GM21381 (cell line): ENCODE measurements at regions not wholly inside any gene's neighbourhood (a gene's known extent, or its start where the extent isn't known, plus 50 kb on each side); places are given as distances from the start of the nearest gene placed in this dataset.
A peak's percentile ranks its signal among the peaks of the same experiment; 100 is the strongest.

Source experiments
- ATAC-seq: cut with Tn5 transposase; IDR thresholded peaks from one replicate; pipeline ENCODE4 v1.9.1; 2021; ENCODE audit warnings: mild to moderate bottlenecking, moderate library complexity; ENCODE audit not compliant: unreplicated experiment

- ATAC-seq: no peak
Observed at GRCh38 chr9:117488659-117489058, 73.8 kb upstream of the ASTN2 start.

- peak; percentile 98 for ATAC-seq
Observed at GRCh38 chr9:117487555-117488175, 72.8 kb upstream of the ASTN2 start.

- ATAC-seq: no peak
Observed at GRCh38 chr9:117486426-117486825, 71.6 kb upstream of the ASTN2 start.

DNA sequence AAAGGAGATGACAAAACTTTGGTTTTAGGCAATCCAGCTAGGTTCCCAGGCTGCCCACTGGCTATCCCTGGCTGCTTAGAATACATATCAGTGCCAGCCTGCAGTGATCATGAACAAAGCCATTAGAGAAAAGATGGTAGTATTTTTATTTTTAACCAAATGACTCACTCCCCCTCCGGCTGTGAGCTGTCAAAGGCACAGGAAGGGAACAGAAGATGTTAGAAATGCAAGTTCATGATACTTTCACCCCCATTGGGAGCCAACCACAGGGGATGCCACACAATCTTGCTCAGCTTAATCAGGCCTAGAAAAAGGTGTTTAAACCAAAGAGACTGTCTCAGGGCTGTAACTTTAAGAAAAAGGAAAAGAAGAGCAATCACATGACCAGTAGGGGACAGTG is 70.3 kb upstream of the ASTN2 start:
- ATAC-seq: no peak

DNA sequence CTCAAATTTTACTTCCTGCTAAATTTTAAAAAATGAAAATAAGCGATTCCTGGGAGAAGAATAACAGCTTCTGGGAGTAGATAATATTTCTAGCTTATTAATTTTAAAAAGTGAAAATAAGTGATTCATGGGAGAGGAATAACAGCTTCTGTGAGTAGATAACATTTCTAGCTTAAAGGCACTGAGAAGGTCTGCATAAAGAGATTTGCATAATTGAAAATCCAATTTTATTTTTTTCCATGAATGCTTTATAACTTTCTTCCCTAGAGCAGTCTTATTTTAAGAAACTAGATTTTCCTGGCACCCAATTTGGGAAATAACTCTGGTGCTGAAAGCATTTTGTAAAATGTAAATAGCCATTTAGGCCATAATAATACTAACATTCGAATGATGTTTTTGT is 65.9 kb upstream of the ASTN2 start:
- ATAC-seq: no peak

DNA sequence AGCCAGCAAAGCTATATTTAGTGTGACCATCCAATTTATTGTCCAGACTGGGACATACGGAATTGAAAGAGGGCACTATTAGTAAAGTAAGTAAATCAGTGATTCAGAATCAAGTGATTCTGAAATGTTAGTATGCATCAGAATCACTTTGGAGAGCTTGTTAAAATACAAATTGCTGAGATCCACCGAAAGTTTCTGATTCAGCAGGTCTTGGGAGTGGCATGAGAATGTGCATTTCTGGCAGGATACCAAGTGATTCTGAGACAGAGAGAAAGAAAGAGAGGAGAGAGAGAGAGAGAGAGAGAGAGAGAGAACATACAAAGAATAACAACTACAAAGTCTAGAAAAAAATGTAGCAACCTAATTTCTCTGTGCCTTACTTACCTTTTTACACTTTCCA is 65.4 kb upstream of the ASTN2 start:
- no peak for ATAC-seq

DNA sequence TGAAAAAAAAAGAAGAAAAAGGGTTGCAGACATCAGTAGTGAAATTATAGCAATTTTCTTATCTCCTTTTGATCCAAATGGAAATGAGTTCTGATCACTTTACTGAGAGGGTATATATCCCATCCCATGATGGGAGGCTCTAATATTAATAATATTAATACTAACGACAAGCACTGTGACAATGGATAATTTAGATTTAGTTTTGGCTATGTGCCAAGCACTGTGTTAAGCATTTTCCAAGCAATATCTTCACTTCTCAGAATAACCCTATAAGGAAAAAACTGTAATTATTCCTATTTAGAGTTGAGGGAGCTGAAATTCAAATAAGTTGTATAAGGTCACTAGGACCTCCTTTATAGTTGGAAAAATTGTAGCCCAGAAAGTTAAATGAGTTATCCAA is 58.4 kb upstream of the ASTN2 start:
- no peak for ATAC-seq

- no peak for ATAC-seq
Observed at GRCh38 chr9:117470902-117471301, 56.0 kb upstream of the ASTN2 start.

DNA sequence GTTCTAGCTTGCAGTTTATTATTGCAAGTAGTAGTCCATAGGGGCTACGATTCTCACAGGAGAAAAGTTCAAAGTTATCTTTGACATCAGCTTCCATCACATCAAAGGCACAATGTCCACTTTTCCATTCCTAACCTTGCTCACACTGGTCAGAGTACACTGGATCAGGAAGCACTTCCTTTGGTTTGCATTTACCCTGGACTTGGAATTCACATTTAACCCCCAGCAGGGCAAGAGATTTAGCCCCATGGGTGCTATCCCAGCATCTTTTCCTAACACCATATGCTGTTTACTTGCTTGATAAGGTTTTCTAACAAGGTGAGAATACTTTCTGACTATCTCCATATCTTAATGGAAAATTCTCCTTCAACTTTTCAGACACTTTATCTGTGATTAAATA is 55.6 kb upstream of the ASTN2 start:
- ATAC-seq: no peak

- no peak for ATAC-seq
Observed at GRCh38 chr9:117466111-117466510, 51.3 kb upstream of the ASTN2 start.

GRCh38 chr9:117465706-117466105 is 50.8 kb upstream of the ASTN2 start:
- no peak for ATAC-seq

DNA sequence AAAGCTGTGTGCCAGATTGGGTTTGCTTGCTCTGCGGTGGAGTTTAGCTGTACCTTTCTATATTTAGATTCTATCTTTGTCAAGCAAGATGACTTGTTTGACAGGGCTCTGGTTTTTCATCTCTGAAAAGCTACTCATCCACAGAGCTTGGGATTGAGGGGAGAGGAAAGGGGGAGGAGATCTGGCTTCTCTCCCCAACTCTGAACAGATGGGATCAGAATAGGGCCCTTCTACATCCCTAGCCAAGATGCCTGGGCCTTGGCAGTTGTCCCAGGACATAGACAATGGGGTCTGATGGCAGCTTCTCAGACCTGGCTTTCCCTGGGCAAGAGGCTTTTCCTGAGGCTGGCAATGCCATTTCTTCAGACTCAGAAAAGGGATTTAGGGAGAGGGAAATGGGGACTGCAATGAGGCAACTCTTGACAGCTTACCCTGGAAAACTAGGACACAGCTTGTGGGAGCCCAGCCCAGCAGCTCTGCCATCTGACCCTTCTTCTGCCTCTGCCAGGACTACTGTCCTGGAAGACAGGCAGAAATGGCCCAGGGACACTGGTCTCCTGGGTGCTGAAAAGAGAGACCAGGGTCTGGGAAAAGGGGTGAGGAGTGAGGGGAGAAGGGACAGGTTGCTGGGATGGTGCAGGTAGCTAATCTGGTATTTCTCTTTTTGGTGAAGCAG is 50.2 kb upstream of the ASTN2 start:
- ATAC-seq: no peak
